ENCODE measurements at regions not wholly inside any gene's neighbourhood (a gene's known extent, or its start where the extent isn't known, plus 50 kb on each side); places are given as distances from the start of the nearest gene placed in this dataset.

- no peak for ATAC-seq
- CTCF ChIA-PET = no interaction called here
Observed at GRCh38 chr2:57402096-57402495, 644.5 kb upstream of the VRK2 start.

GRCh38 chr2:57402755-57403154 lies 643.9 kb upstream of the VRK2 start:
- Histone ChIP-seq H3K27me3 (ENCODE audit: low read length) (peaks cover 26% of the 10 kb centered on the region), H3K9ac (ENCODE audit: low read length) (no peak overlapping the region), H3K4me2 (ENCODE audit: low read length) (no peak overlapping the region), H3F3A (ENCODE audit: low read length, unreplicated experiment) (no peaks in the 10 kb centered on the region), H3K27ac (ENCODE audit: low read length) (no peak overlapping the region), H4K20me1 (ENCODE audit: low read length) (no peaks in the 10 kb centered on the region), H2AFZ (ENCODE audit: low read length) (no peak overlapping the region), H3K4me1 (ENCODE audit: insufficient read depth, low read length) (no peaks in the 10 kb centered on the region), H3K79me2 (ENCODE audit: low read length) (no peaks in the 10 kb centered on the region), H3K9me3 (ENCODE audit: low read length) (no peaks in the 10 kb centered on the region), H3K9me2 (replicated peaks; ENCODE audit: low read length) (no peaks in the 10 kb centered on the region), H3K4me3 (ENCODE audit: low read length) (no peak overlapping the region), H3K36me3 (ENCODE audit: low read depth, low read length) (no peaks in the 10 kb centered on the region)
- TF ChIP-seq EZH2phosphoT487 (IDR thresholded peaks at IDR 0.05; ENCODE audit: borderline replicate concordance, low read length) = no peak
- TF ChIP-seq EZH2 (IDR thresholded peaks at IDR 0.05; ENCODE audit: low read length, unreplicated experiment) = no peak
- TF ChIP-seq CTCF (conservative IDR thresholded peaks at IDR 0.05; ENCODE audit: low read depth, low read length) = no peak
- BruUV-seq (replicated peaks) = no TSS peak
- DNase-seq = no peak
- intact Hi-C loops (cut with micrococcal nuclease) = no loop called here
- no peak for ATAC-seq
- ChIA-PET POLR2A (ENCODE audit: unreplicated experiment) (no interaction called here), CTCF (no interaction called here)

More at GRCh38 chr2:57402096-57402495, 644.5 kb upstream of the VRK2 start:
- no peak for TF ChIP-seq CTCF (conservative IDR thresholded peaks at IDR 0.05; ENCODE audit: low read depth, low read length)
- TF ChIP-seq EZH2phosphoT487 (IDR thresholded peaks at IDR 0.05; ENCODE audit: borderline replicate concordance, low read length) = no peak
- no peak for TF ChIP-seq EZH2 (IDR thresholded peaks at IDR 0.05; ENCODE audit: low read length, unreplicated experiment)
- H3K9me3 ChIP-seq (ENCODE audit: low read length) = no peaks in the 10 kb centered on the region
- intact Hi-C loops (cut with micrococcal nuclease) = no loop called here
- H3K27ac ChIP-seq (ENCODE audit: low read length) = no peak overlapping the region
- no peaks in the 10 kb centered on the region for H3F3A ChIP-seq (ENCODE audit: low read length, unreplicated experiment)
- no peaks in the 10 kb centered on the region for H3K9me2 ChIP-seq (replicated peaks; ENCODE audit: low read length)
- no peak overlapping the region for H3K4me3 ChIP-seq (ENCODE audit: low read length)
- H3K27me3 ChIP-seq (ENCODE audit: low read length) = peaks cover 26% of the 10 kb centered on the region
- no peaks in the 10 kb centered on the region for H4K20me1 ChIP-seq (ENCODE audit: low read length)
- H2AFZ ChIP-seq (ENCODE audit: low read length) = no peak overlapping the region
- no peaks in the 10 kb centered on the region for H3K79me2 ChIP-seq (ENCODE audit: low read length)
- no peak overlapping the region for H3K9ac ChIP-seq (ENCODE audit: low read length)
- POLR2A ChIA-PET (ENCODE audit: unreplicated experiment) = no interaction called here
- H3K4me1 ChIP-seq (ENCODE audit: insufficient read depth, low read length) = no peaks in the 10 kb centered on the region
- no peaks in the 10 kb centered on the region for H3K36me3 ChIP-seq (ENCODE audit: low read depth, low read length)
- no TSS peak for BruUV-seq (replicated peaks)
- no peak overlapping the region for H3K4me2 ChIP-seq (ENCODE audit: low read length)
- no peak for DNase-seq

- DNase-seq (no peak), ATAC-seq (no peak)
- POLR2A ChIA-PET (ENCODE audit: unreplicated experiment) = no interaction called here
- Histone ChIP-seq H3K36me3 (ENCODE audit: low read depth, low read length) (no peaks in the 10 kb centered on the region), H4K20me1 (ENCODE audit: low read length) (no peaks in the 10 kb centered on the region), H3K9me3 (ENCODE audit: low read length) (no peaks in the 10 kb centered on the region), H3F3A (ENCODE audit: low read length, unreplicated experiment) (no peaks in the 10 kb centered on the region), H3K27me3 (ENCODE audit: low read length) (peaks cover 13% of the 10 kb centered on the region; the same call in 1 of the 2 replicates), H2AFZ (ENCODE audit: low read length) (no peak overlapping the region), H3K4me1 (ENCODE audit: insufficient read depth, low read length) (no peaks in the 10 kb centered on the region), H3K9me2 (replicated peaks; ENCODE audit: low read length) (no peaks in the 10 kb centered on the region), H3K9ac (ENCODE audit: low read length) (no peak overlapping the region), H3K27ac (ENCODE audit: low read length) (no peak overlapping the region), H3K79me2 (ENCODE audit: low read length) (no peaks in the 10 kb centered on the region), H3K4me3 (ENCODE audit: low read length) (no peak overlapping the region), H3K4me2 (ENCODE audit: low read length) (no peak overlapping the region)
- TF ChIP-seq CTCF (conservative IDR thresholded peaks at IDR 0.05; ENCODE audit: low read depth, low read length) (no peak), EZH2phosphoT487 (IDR thresholded peaks at IDR 0.05; ENCODE audit: borderline replicate concordance, low read length) (no peak), EZH2 (IDR thresholded peaks at IDR 0.05; ENCODE audit: low read length, unreplicated experiment) (no peak)
- CTCF ChIA-PET = no interaction called here
- BruUV-seq (replicated peaks) = no TSS peak
- intact Hi-C loops (cut with micrococcal nuclease) = no loop called here
Observed at GRCh38 chr2:57407772-57408201, 638.8 kb upstream of the VRK2 start.
